Fibroblast of skin of scalp (primary cell): ENCODE measurements at regions not wholly inside any gene's neighbourhood (a gene's known extent, or its start where the extent isn't known, plus 50 kb on each side); places are given as distances from the start of the nearest gene placed in this dataset.
"Not testable (repeated sequence)": the region's sequence is repeated elsewhere in the genome, so short reads cannot be mapped to it uniquely, and the experiment has no call there.

Experiments used
- DNase-seq: peaks from one replicate; pipeline ENCODE4 v3.0.0-alpha.2; 2013

- no peak for DNase-seq
These were observed 361.2 kb downstream of the NPR3 start for GRCh38 chr5:33072296-33072695.

GRCh38 chr5:33072726-33073125 is 361.6 kb downstream of the NPR3 start:
- DNase-seq = no peak

- peak; percentile 16 for DNase-seq
These were observed 362.8 kb downstream of the NPR3 start for GRCh38 chr5:33073881-33074327.

- peak; percentile 74 for DNase-seq
These were observed 363.4 kb downstream of the NPR3 start for GRCh38 chr5:33074548-33074947.

GRCh38 chr5:33075731-33076130 is 364.6 kb downstream of the NPR3 start:
- DNase-seq = peak; percentile 18

- DNase-seq = no peak
These were observed 361.2 kb upstream of the TARS1 start for GRCh38 chr5:33079548-33079947.

- no peak for DNase-seq
These were observed 360.5 kb upstream of the TARS1 start for GRCh38 chr5:33080287-33080686.

- DNase-seq = no peak
These were observed 352.6 kb upstream of the TARS1 start for GRCh38 chr5:33088176-33088575.

- peak; percentile 88 for DNase-seq
These were observed 349.0 kb upstream of the TARS1 start for GRCh38 chr5:33091571-33092363.

- DNase-seq = no peak
These were observed 348.0 kb upstream of the TARS1 start for GRCh38 chr5:33092719-33093118.

- DNase-seq = peak; percentile 78
These were observed 338.2 kb upstream of the TARS1 start for GRCh38 chr5:33102551-33102950.

- peak; percentile 81 for DNase-seq
These were observed 335.2 kb upstream of the TARS1 start for GRCh38 chr5:33105521-33105941.

GRCh38 chr5:33110496-33110895 is 330.3 kb upstream of the TARS1 start:
- peak; percentile 59 for DNase-seq

GRCh38 chr5:33114361-33114760 is 326.4 kb upstream of the TARS1 start:
- DNase-seq = no peak

GRCh38 chr5:33115467-33115866 is 325.3 kb upstream of the TARS1 start:
- DNase-seq = no peak

- peak; percentile 29 for DNase-seq
These were observed 321.9 kb upstream of the TARS1 start for GRCh38 chr5:33118761-33119415.

GRCh38 chr5:33120671-33121070 is 320.1 kb upstream of the TARS1 start:
- peak; percentile 94 for DNase-seq

GRCh38 chr5:33129309-33129708 is 311.5 kb upstream of the TARS1 start:
- no peak for DNase-seq

GRCh38 chr5:33136785-33137184 is 304.0 kb upstream of the TARS1 start:
- DNase-seq = no peak

- DNase-seq = not testable (repeated sequence)
These were observed 302.6 kb upstream of the TARS1 start for GRCh38 chr5:33138145-33138544.

GRCh38 chr5:33143405-33144123 is 297.2 kb upstream of the TARS1 start:
- no peak for DNase-seq

- no peak for DNase-seq
These were observed 293.9 kb upstream of the TARS1 start for GRCh38 chr5:33146881-33147280.

- DNase-seq = peak; percentile 95
These were observed 292.7 kb upstream of the TARS1 start for GRCh38 chr5:33148076-33148513.
